T-cell (primary cell): ENCODE measurements at regions not wholly inside any gene's neighbourhood (a gene's known extent, or its start where the extent isn't known, plus 50 kb on each side); places are given as distances from the start of the nearest gene placed in this dataset.

Experiments
- ATAC-seq, 4 experiments: fragments of 200-7000 bp in 3 of 4; fragments of 150-1000 bp in 1 of 4; cut with Tn5 transposase; replicated peaks in 1 of 4; 1 replicate in 3 of 4; 2 replicates in 1 of 4; pipeline ENCODE4 v1.10.0; 2021; ENCODE audit warnings: moderate library complexity in 3 of 4, mild to moderate bottlenecking in 2 of 4, moderate number of reproducible peaks in 1 of 4
- CTCF ChIA-PET, 2 donors: fragments of 300-600 bp; sonication (Branson Sonifier 250); formaldehyde crosslinking; loops; one replicate each; lab custom pipeline; 2022; ENCODE audit warnings: antibody characterized with exemption in 2 of 2; lab: Charles Lee
- POLR2A ChIA-PET, 2 donors: fragments of 300-600 bp; sonication (Branson Sonifier 250); formaldehyde crosslinking; loops; one replicate each; lab custom pipeline; 2022; ENCODE audit warnings: antibody characterized with exemption in 2 of 2; lab: Charles Lee
- DNase-seq, 35 experiments: peaks; one replicate each; pipeline versions ENCODE4 v3.0.0 to v3.0.0-alpha.2; 2013 to 2023
- H3K27ac ChIP-seq: one replicate; pipeline ENCODE4 v1.5.1; 2013; ENCODE audit warnings: low read length
- H3K27me3 ChIP-seq, 2 experiments: replicated peaks in 1 of 2; 1 replicate in 1 of 2; 2 replicates in 1 of 2; pipeline versions ENCODE4 v1.6.1 to v1.7.0; 2013; ENCODE audit warnings: low read length in 1 of 2, mixed read lengths in 1 of 2; ENCODE audit not compliant: control insufficient read depth in 2 of 2, insufficient read depth in 2 of 2; ENCODE audit errors: extremely low read depth in 1 of 2
- H3K36me3 ChIP-seq, 2 donors: 1 replicate in 1 of 2; 2 replicates in 1 of 2; pipeline versions ENCODE4 v1.6.1 to v1.7.0; 2013; ENCODE audit warnings: low read length in 1 of 2; ENCODE audit not compliant: control insufficient read depth in 2 of 2, insufficient read depth in 1 of 2; ENCODE audit errors: extremely low read depth in 1 of 2
- H3K4me1 ChIP-seq, 2 experiments: 1 replicate in 1 of 2; 2 replicates in 1 of 2; pipeline versions ENCODE4 v1.6.1 to v1.7.0; 2013; ENCODE audit warnings: low read length in 2 of 2, mixed read lengths in 1 of 2; ENCODE audit not compliant: insufficient read depth in 2 of 2, control insufficient read depth in 1 of 2; ENCODE audit errors: extremely low read depth in 1 of 2
- H3K4me3 ChIP-seq, 2 donors: 1 replicate in 1 of 2; 2 replicates in 1 of 2; pipeline versions ENCODE4 v1.5.1 to v1.7.0; 2013; ENCODE audit warnings: mild to moderate bottlenecking in 2 of 2, low read length in 1 of 2, moderate library complexity in 1 of 2; ENCODE audit not compliant: control insufficient read depth in 1 of 2; ENCODE audit errors: extremely low read depth in 1 of 2
- H3K9me3 ChIP-seq: 2 replicates; pipeline ENCODE4 v1.7.0; 2013
- H3K27ac Mint-ChIP-seq, 2 donors: one replicate each; pipeline ENCODE4 v1.8.0; 2020 to 2021; ENCODE audit warnings: mild to moderate bottlenecking in 2 of 2, mixed read lengths in 2 of 2
- H3K27me3 Mint-ChIP-seq, 2 donors: one replicate each; pipeline ENCODE4 v1.8.0; 2021 to 2022; ENCODE audit warnings: mixed read lengths in 2 of 2
- H3K36me3 Mint-ChIP-seq: one replicate; pipeline ENCODE4 v1.8.0; 2021; ENCODE audit warnings: mixed read lengths
- H3K4me1 Mint-ChIP-seq, 3 donors: one replicate each; pipeline ENCODE4 v1.8.0; 2020 to 2022; ENCODE audit warnings: mixed read lengths in 3 of 3, mild to moderate bottlenecking in 1 of 3
- H3K4me3 Mint-ChIP-seq, 3 donors: one replicate each; pipeline ENCODE4 v1.8.0; 2020 to 2022; ENCODE audit warnings: mild to moderate bottlenecking in 3 of 3, mixed read lengths in 3 of 3, moderate library complexity in 3 of 3
- H3K9me3 Mint-ChIP-seq, 3 donors: one replicate each; pipeline ENCODE4 v1.8.0; 2020 to 2022; ENCODE audit warnings: mixed read lengths in 3 of 3
- WGBS: methylation state at CpG from one replicate; pipeline ENCODE4 v1.1.5; 2013; ENCODE audit warnings: missing lambda C conversion rate; ENCODE audit not compliant: insufficient coverage; 5-methylcytosine and 5-hydroxymethylcytosine counted together

DNA sequence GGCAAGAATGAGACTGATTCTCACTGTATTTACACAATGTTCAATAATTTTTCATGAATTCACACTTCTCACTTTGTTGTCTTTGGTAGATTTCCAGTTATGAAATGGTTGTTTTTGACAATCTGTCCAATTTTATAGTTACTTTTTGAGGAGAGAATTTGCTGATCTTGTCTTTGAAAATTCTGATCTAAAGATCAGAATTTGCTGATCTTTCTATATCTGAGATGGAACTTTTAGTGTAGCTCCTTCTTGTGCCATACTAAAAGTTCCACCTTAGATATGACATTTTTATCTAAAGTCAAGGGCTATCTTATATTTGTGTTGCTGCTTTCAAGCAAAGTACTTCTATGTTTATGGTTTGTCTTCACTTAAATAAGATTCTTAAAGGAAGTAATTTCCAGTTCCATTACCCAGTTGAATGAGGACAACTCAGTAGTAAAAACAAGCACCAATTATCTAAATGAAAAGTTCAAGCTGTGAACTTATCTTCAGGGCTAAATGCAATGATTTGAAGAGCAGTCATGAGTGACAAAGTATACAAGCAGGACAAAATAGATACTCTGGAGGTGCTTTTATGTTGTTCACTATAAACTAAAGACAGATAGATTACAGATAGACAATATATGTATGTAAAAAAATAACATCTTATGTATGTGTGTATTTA is 76.4 kb upstream of the FOXG1 start:
- ChIA-PET POLR2A (no interaction called here), CTCF (no interaction called here)
- H3K9me3 Mint-ChIP-seq: peaks cover 19 to 31% (median 24%) of the 10 kb centered on the region in 3 donors
- H3K4me3 Mint-ChIP-seq: no peak overlapping the region
- H3K36me3 Mint-ChIP-seq: no peaks in the 10 kb centered on the region
- no peak overlapping the region for H3K27ac Mint-ChIP-seq
- H3K4me1 Mint-ChIP-seq: no peaks in the 10 kb centered on the region
- Histone ChIP-seq H3K27me3 (no peaks in the 10 kb centered on the region), H3K4me3 (no peak overlapping the region), H3K27ac (no peak overlapping the region), H3K4me1 (no peaks in the 10 kb centered on the region), H3K36me3 (no peaks in the 10 kb centered on the region), H3K9me3 (no peaks in the 10 kb centered on the region)
- DNase-seq (no peak), ATAC-seq (no peak)
- H3K27me3 Mint-ChIP-seq: no peaks in the 10 kb centered on the region

DNA sequence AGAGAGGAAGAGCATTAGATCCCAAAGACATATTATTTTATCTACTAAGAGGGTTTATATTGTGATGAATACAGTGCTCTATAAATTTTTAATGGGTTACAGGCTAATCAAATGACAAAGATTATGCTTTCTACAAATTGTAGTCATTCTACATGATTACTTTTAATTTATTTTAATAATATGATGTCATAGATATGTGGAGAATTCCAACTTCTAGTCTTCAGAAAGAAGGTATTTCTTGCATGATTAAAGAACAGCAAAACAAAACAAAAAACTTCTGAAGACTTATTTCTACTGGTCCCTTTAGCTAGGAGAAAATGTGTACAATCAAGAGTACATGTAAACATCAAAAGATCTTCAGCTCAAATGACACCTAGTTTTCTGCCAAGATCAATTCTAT is 71.5 kb upstream of the FOXG1 start:
- ATAC-seq: no peak
- Histone ChIP-seq H3K4me3 (no peak overlapping the region), H3K9me3 (no peaks in the 10 kb centered on the region), H3K27ac (no peak overlapping the region), H3K36me3 (no peaks in the 10 kb centered on the region), H3K27me3 (no peaks in the 10 kb centered on the region), H3K4me1 (no peaks in the 10 kb centered on the region)
- POLR2A ChIA-PET: no interaction called here
- Mint-ChIP-seq H3K36me3 (no peaks in the 10 kb centered on the region), H3K4me3 (no peak overlapping the region), H3K4me1 (no peaks in the 10 kb centered on the region), H3K9me3 (peaks cover 0 to 23% (median 22%) of the 10 kb centered on the region in 3 donors), H3K27ac (no peak overlapping the region), H3K27me3 (no peaks in the 10 kb centered on the region)
- CTCF ChIA-PET: no interaction called here
- DNase-seq: no peak

DNA sequence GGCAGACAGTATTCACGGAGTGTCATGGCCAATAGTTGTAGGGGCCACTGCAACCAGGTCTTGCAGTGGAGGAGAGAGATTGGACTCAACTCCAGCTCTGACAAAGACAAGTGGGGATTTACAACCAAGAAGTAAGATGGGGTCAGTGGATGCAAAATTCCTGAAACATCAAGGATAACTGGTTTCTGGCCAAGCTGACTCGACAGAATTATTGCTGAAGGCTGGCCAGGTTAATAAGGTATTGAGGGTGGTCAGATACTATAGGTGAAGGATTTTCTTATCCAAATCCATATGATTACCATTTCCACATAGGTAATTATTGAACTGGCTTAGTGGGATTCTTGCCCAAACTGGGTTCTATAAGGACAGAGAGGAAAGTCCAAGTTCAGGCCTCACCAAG is 64.9 kb upstream of the FOXG1 start:
- H3K4me3 Mint-ChIP-seq: no peak overlapping the region
- WGBS: 100% methylated on average over 1 of the region's 2 CpGs
- Histone ChIP-seq H3K4me1 (no peaks in the 10 kb centered on the region), H3K36me3 (no peaks in the 10 kb centered on the region), H3K4me3 (no peak overlapping the region), H3K27ac (no peak overlapping the region), H3K9me3 (no peaks in the 10 kb centered on the region), H3K27me3 (no peaks in the 10 kb centered on the region)
- H3K27me3 Mint-ChIP-seq: no peaks in the 10 kb centered on the region
- ChIA-PET POLR2A (no interaction called here), CTCF (no interaction called here)
- no peak overlapping the region for H3K27ac Mint-ChIP-seq
- no peaks in the 10 kb centered on the region for H3K4me1 Mint-ChIP-seq
- peaks cover 10 to 24% (median 20%) of the 10 kb centered on the region in 3 donors for H3K9me3 Mint-ChIP-seq
- H3K36me3 Mint-ChIP-seq: no peaks in the 10 kb centered on the region
- DNase-seq (no peak), ATAC-seq (no peak)

DNA sequence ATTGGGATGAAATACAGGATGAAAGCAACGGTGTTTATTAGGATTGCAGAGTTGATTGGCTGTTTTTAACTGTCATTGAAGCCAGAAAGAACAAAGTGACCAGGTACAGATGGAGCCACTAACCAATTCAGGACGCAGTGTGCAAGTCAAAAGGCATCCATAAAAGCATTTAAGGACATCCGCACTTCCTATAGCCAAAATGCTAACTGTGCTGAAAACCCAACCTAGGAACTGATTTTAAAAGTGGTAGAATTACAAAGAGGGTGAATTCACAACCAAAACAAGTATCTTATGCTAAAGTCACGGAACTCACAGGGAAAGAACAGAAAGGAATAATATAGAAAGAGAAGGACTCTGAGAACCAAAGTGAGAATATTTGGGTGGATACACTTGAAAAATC is 63.1 kb upstream of the FOXG1 start:
- no peak overlapping the region for H3K27ac Mint-ChIP-seq
- no peak overlapping the region for H3K4me3 ChIP-seq
- H3K36me3 Mint-ChIP-seq: no peaks in the 10 kb centered on the region
- H3K27me3 ChIP-seq: no peaks in the 10 kb centered on the region
- ATAC-seq: no peak
- no peaks in the 10 kb centered on the region for H3K27me3 Mint-ChIP-seq
- CTCF ChIA-PET: no interaction called here
- DNase-seq: no peak
- H3K4me3 Mint-ChIP-seq: no peak overlapping the region
- no peaks in the 10 kb centered on the region for H3K9me3 ChIP-seq
- POLR2A ChIA-PET: no interaction called here
- 17% methylated on average over 1 of the region's 4 CpGs for WGBS
- no peaks in the 10 kb centered on the region for H3K4me1 Mint-ChIP-seq
- H3K9me3 Mint-ChIP-seq: peaks cover 10 to 22% (median 16%) of the 10 kb centered on the region in 3 donors
- H3K4me1 ChIP-seq: no peaks in the 10 kb centered on the region
- H3K36me3 ChIP-seq: no peaks in the 10 kb centered on the region
- no peak overlapping the region for H3K27ac ChIP-seq

DNA sequence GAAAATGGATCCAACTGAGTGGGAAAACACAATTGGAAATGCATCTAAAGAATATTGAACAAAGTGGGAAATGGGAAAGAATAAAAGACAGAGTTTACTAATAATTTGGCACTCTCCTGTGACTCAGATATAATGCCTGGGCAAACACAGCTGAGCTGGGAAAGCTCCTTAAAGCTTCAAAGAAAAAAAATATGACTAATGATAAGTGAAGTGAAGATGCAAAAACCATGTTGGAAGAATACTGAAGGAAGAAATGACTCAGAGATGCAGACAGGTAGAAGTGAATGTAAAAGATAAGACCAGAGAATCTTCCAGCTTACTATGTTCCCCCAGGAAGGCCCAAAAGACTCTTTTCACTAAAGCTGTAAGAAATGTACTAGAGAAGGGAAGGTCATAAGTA is 62.4 kb upstream of the FOXG1 start:
- Histone ChIP-seq H3K4me3 (no peak overlapping the region), H3K36me3 (no peaks in the 10 kb centered on the region), H3K9me3 (no peaks in the 10 kb centered on the region), H3K27ac (no peak overlapping the region), H3K4me1 (no peaks in the 10 kb centered on the region), H3K27me3 (no peaks in the 10 kb centered on the region)
- POLR2A ChIA-PET: no interaction called here
- H3K9me3 Mint-ChIP-seq: peaks cover 10 to 22% (median 16%) of the 10 kb centered on the region in 3 donors
- ATAC-seq (no peak), DNase-seq (no peak)
- H3K4me1 Mint-ChIP-seq: no peaks in the 10 kb centered on the region
- no peaks in the 10 kb centered on the region for H3K36me3 Mint-ChIP-seq
- no peak overlapping the region for H3K27ac Mint-ChIP-seq
- no peaks in the 10 kb centered on the region for H3K27me3 Mint-ChIP-seq
- CTCF ChIA-PET: no interaction called here
- no peak overlapping the region for H3K4me3 Mint-ChIP-seq

DNA sequence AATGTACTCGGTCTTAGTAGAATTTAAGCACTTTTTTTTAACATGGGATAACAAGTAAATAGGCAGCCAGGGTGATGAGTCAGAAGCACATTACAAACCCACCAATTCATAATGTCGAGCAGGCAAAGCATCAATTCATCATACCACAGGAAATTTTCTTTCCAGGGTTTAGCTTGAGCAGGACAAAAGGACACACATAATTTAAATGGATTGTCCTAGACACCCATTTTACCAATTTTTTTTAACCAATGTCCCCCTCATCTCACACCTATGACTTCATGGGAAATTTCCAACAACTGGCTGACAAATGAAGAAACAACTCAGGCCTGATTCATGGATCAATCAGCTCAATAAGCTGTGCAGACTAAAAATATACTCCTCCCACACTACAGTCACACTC is 58.8 kb upstream of the FOXG1 start:
- CTCF ChIA-PET: no interaction called here
- no peaks in the 10 kb centered on the region for H3K27me3 ChIP-seq
- Mint-ChIP-seq H3K36me3 (no peaks in the 10 kb centered on the region), H3K27me3 (no peaks in the 10 kb centered on the region), H3K4me3 (no peak overlapping the region), H3K4me1 (no peaks in the 10 kb centered on the region), H3K27ac (no peak overlapping the region), H3K9me3 (peaks cover 7 to 27% (median 23%) of the 10 kb centered on the region in 3 donors)
- POLR2A ChIA-PET: no interaction called here
- H3K9me3 ChIP-seq: no peaks in the 10 kb centered on the region
- H3K36me3 ChIP-seq: no peaks in the 10 kb centered on the region
- DNase-seq (no peak), ATAC-seq (no peak)
- H3K4me1 ChIP-seq: no peaks in the 10 kb centered on the region
- no peak overlapping the region for H3K27ac ChIP-seq
- no peak overlapping the region for H3K4me3 ChIP-seq
- 46% methylated on average over 1 of the region's 2 CpGs for whole genome bisulfite sequencing
